PFSK-1 (cell line): ENCODE measurements at regions not wholly inside any gene's neighbourhood (a gene's known extent, or its start where the extent isn't known, plus 50 kb on each side); places are given as distances from the start of the nearest gene placed in this dataset.

ENCODE experiments used
- FOXP2 ChIP-seq: optimal IDR thresholded peaks from 2 replicates; pipeline ENCODE3; 2011; ENCODE audit warnings: borderline replicate concordance, control low read depth, inconsistent platforms; ENCODE audit not compliant: insufficient read depth; ENCODE audit errors: extremely low read length, extremely low read depth
- POLR2AphosphoS5 ChIP-seq: IDR thresholded peaks from 2 replicates; pipeline ENCODE4 v1.6.1; 2012; ENCODE audit warnings: low read depth, mild to moderate bottlenecking, control low read depth, low read length, moderate library complexity
- SIN3A ChIP-seq: IDR thresholded peaks from 2 replicates; pipeline ENCODE4 v1.6.1; 2012; ENCODE audit warnings: mild to moderate bottlenecking, low read length, moderate library complexity, borderline replicate concordance; ENCODE audit not compliant: insufficient read depth
- TAF1 ChIP-seq: IDR thresholded peaks from 2 replicates; pipeline ENCODE4 v1.6.1; 2012; ENCODE audit warnings: low read length, control low read depth, borderline replicate concordance; ENCODE audit not compliant: insufficient read depth
- TF ChIP-seq, protein P1 (sequence below), 2 experiments: IDR thresholded peaks; 2 replicates each; pipeline versions ENCODE4 v1.6.1 to v1.8.0; 2011 to 2012; ENCODE audit warnings: low read depth in 2 of 2, low read length in 2 of 2, control low read depth in 1 of 2, inconsistent platforms in 1 of 2, mild to moderate bottlenecking in 1 of 2, moderate library complexity in 1 of 2; ENCODE audit not compliant: insufficient read depth in 1 of 2

DNA sequence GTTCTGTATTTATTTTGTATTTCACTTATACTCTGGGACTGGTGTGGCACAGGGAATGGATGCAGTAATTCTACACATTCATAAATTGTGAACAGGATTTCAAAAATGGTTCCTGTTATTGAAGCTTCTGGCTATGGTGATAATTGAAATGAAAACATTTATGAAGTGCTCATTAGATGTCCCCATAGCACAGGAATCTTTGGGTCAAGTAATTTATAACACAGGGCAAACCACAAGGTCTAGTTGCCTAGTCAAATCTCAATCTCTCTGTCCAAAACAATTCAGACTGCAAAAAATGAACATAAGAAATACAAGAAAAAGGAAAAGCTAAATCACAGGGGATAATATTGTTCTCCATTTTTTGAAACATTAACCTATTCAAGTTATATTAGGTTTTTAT is 117.5 kb upstream of the PTPRG start:
- no peak for TF ChIP-seq TAF1

GRCh38 chr3:61444782-61445181 is 116.6 kb upstream of the PTPRG start:
- TF ChIP-seq TAF1 = no peak
- no peak for TF ChIP-seq POLR2AphosphoS5
- no peak for TF ChIP-seq FOXP2
- no peak for TF ChIP-seq SIN3A
- TF ChIP-seq, protein P1, sequence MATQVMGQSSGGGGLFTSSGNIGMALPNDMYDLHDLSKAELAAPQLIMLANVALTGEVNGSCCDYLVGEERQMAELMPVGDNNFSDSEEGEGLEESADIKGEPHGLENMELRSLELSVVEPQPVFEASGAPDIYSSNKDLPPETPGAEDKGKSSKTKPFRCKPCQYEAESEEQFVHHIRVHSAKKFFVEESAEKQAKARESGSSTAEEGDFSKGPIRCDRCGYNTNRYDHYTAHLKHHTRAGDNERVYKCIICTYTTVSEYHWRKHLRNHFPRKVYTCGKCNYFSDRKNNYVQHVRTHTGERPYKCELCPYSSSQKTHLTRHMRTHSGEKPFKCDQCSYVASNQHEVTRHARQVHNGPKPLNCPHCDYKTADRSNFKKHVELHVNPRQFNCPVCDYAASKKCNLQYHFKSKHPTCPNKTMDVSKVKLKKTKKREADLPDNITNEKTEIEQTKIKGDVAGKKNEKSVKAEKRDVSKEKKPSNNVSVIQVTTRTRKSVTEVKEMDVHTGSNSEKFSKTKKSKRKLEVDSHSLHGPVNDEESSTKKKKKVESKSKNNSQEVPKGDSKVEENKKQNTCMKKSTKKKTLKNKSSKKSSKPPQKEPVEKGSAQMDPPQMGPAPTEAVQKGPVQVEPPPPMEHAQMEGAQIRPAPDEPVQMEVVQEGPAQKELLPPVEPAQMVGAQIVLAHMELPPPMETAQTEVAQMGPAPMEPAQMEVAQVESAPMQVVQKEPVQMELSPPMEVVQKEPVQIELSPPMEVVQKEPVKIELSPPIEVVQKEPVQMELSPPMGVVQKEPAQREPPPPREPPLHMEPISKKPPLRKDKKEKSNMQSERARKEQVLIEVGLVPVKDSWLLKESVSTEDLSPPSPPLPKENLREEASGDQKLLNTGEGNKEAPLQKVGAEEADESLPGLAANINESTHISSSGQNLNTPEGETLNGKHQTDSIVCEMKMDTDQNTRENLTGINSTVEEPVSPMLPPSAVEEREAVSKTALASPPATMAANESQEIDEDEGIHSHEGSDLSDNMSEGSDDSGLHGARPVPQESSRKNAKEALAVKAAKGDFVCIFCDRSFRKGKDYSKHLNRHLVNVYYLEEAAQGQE (IDR thresholded peaks at IDR 0.05; ENCODE audit: insufficient read depth in 1 of 2, low read depth in 2 of 2, low read length in 2 of 2) = no peak

GRCh38 chr3:61445924-61446323 is 115.4 kb upstream of the PTPRG start:
- TF ChIP-seq POLR2AphosphoS5 (no peak), SIN3A (no peak), FOXP2 (no peak), TAF1 (no peak)
- TF ChIP-seq, protein P1 (IDR thresholded peaks at IDR 0.05; ENCODE audit: insufficient read depth in 1 of 2, low read depth in 2 of 2, low read length in 2 of 2) = no peak

- TF ChIP-seq, protein P1 (IDR thresholded peaks at IDR 0.05; ENCODE audit: insufficient read depth in 1 of 2, low read depth in 2 of 2, low read length in 2 of 2) = no peak
- TF ChIP-seq SIN3A (no peak), FOXP2 (no peak), POLR2AphosphoS5 (no peak), TAF1 (no peak)
Observed at GRCh38 chr3:61446341-61446740, 115.0 kb upstream of the PTPRG start.

- no peak for TF ChIP-seq SIN3A
- TF ChIP-seq, protein P1 (IDR thresholded peaks at IDR 0.05; ENCODE audit: insufficient read depth in 1 of 2, low read depth in 2 of 2, low read length in 2 of 2) = no peak
Observed at GRCh38 chr3:61448378-61448777, 113.0 kb upstream of the PTPRG start.
